HL-60/S4 (cell line): ENCODE measurements at regions not wholly inside any gene's neighbourhood (a gene's known extent, or its start where the extent isn't known, plus 50 kb on each side); places are given as distances from the start of the nearest gene placed in this dataset.

Experiments used
- in situ Hi-C: fragments of 300-500 bp; cut with MboI; formaldehyde crosslinking; loops from 2 replicates; pipeline ENCODE4 v1.14.3; 2022; ENCODE audit warnings: low sequenced_read_pairs

GRCh38 chr2:8615576-8616281 is 66.1 kb upstream of the ID2 start:
- in situ Hi-C loops = no loop called here

- in situ Hi-C loops = no loop called here
These were observed 64.8 kb upstream of the ID2 start for GRCh38 chr2:8617048-8617447.

GRCh38 chr2:8617590-8617989 is 64.3 kb upstream of the ID2 start:
- in situ Hi-C loops = no loop called here

GRCh38 chr2:8619071-8619470 is 62.8 kb upstream of the ID2 start:
- in situ Hi-C loops = no loop called here

- in situ Hi-C loops = no loop called here
These were observed 61.1 kb upstream of the ID2 start for GRCh38 chr2:8620611-8621382.

GRCh38 chr2:8622199-8622911 is 59.5 kb upstream of the ID2 start:
- in situ Hi-C loops = no loop called here

GRCh38 chr2:8622924-8623465 is 58.9 kb upstream of the ID2 start:
- in situ Hi-C loops = no loop called here

- in situ Hi-C loops = no loop called here
These were observed 58.3 kb upstream of the ID2 start for GRCh38 chr2:8623576-8623957.

- in situ Hi-C loops = no loop called here
These were observed 57.8 kb upstream of the ID2 start for GRCh38 chr2:8623958-8624591.

GRCh38 chr2:8624855-8625398 is 56.9 kb upstream of the ID2 start:
- in situ Hi-C loops = no loop called here

GRCh38 chr2:8625399-8626300 is 56.2 kb upstream of the ID2 start:
- in situ Hi-C loops = no loop called here

- in situ Hi-C loops = no loop called here
These were observed 55.3 kb upstream of the ID2 start for GRCh38 chr2:8626572-8626971.

GRCh38 chr2:8627019-8627691 is 54.7 kb upstream of the ID2 start:
- in situ Hi-C loops = no loop called here

GRCh38 chr2:8627692-8628085 is 54.2 kb upstream of the ID2 start:
- in situ Hi-C loops = no loop called here

GRCh38 chr2:8628179-8628865 is 53.5 kb upstream of the ID2 start:
- in situ Hi-C loops = no loop called here

GRCh38 chr2:8628866-8629209 is 53.0 kb upstream of the ID2 start:
- in situ Hi-C loops = no loop called here

GRCh38 chr2:8629402-8629801 is 52.5 kb upstream of the ID2 start:
- in situ Hi-C loops = no loop called here

GRCh38 chr2:8630676-8631464 is 51.0 kb upstream of the ID2 start:
- in situ Hi-C loops = no loop called here
